ENCODE measurements at regions not wholly inside any gene's neighbourhood (a gene's known extent, or its start where the extent isn't known, plus 50 kb on each side); places are given as distances from the start of the nearest gene placed in this dataset.

DNA sequence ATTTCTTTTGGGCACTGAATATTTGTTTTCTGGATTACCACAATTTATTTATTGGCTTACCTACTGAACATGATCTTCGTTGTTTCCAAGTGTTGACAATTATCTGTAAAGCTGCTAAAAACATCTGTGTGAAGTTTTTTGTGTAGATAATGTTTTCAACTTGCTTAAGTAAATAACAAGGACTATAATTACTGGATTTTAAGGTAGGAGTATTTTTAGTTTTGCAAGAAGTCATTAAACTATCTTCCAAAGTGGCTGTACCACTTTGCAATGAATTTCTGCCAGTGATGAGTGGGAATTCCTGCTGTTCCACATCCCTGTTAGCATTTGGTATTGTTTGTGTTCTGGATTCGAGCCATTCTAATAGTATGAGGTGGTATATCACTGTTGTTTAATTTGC is 702.2 kb downstream of the MECOM start:
- TF ChIP-seq EZH2phosphoT487 (IDR thresholded peaks at IDR 0.05; ENCODE audit: low read length) (no peak), EZH2 (optimal IDR thresholded peaks at IDR 0.05; ENCODE audit: low read depth, low read length) (no peak)
- TF ChIP-seq, protein P1, sequence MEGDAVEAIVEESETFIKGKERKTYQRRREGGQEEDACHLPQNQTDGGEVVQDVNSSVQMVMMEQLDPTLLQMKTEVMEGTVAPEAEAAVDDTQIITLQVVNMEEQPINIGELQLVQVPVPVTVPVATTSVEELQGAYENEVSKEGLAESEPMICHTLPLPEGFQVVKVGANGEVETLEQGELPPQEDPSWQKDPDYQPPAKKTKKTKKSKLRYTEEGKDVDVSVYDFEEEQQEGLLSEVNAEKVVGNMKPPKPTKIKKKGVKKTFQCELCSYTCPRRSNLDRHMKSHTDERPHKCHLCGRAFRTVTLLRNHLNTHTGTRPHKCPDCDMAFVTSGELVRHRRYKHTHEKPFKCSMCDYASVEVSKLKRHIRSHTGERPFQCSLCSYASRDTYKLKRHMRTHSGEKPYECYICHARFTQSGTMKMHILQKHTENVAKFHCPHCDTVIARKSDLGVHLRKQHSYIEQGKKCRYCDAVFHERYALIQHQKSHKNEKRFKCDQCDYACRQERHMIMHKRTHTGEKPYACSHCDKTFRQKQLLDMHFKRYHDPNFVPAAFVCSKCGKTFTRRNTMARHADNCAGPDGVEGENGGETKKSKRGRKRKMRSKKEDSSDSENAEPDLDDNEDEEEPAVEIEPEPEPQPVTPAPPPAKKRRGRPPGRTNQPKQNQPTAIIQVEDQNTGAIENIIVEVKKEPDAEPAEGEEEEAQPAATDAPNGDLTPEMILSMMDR (IDR thresholded peaks at IDR 0.05; ENCODE audit: low read length) = no peak
- H3K27me3 ChIP-seq (replicated peaks; ENCODE audit: insufficient read depth, low read length) = no peaks in the 10 kb centered on the region
- no peak for DNase-seq
- H3K79me2 ChIP-seq (ENCODE audit: low read length) = no peaks in the 10 kb centered on the region
- H3K36me3 ChIP-seq (replicated peaks; ENCODE audit: insufficient read depth, low read length) = no peaks in the 10 kb centered on the region
- H3K4me3 ChIP-seq (ENCODE audit: low read length) = no peak overlapping the region
- no peak overlapping the region for H3K9ac ChIP-seq (ENCODE audit: low read length)
- H3F3A ChIP-seq (ENCODE audit: insufficient read depth, low read length) = no peaks in the 10 kb centered on the region
- no peak overlapping the region for H2AFZ ChIP-seq (ENCODE audit: low read length)
- no peaks in the 10 kb centered on the region for H4K20me1 ChIP-seq (ENCODE audit: insufficient read depth, low read length)
- H3K9me2 ChIP-seq (replicated peaks; ENCODE audit: insufficient read depth, low read length) = no peaks in the 10 kb centered on the region
- H3K9me3 ChIP-seq (replicated peaks; ENCODE audit: insufficient read depth, low read length) = no peaks in the 10 kb centered on the region
- no peak overlapping the region for H3K27ac ChIP-seq (ENCODE audit: low read length)
- H3K4me2 ChIP-seq (ENCODE audit: low read depth, low read length) = no peak overlapping the region
- no peaks in the 10 kb centered on the region for H3K4me1 ChIP-seq (ENCODE audit: low read length)

DNA sequence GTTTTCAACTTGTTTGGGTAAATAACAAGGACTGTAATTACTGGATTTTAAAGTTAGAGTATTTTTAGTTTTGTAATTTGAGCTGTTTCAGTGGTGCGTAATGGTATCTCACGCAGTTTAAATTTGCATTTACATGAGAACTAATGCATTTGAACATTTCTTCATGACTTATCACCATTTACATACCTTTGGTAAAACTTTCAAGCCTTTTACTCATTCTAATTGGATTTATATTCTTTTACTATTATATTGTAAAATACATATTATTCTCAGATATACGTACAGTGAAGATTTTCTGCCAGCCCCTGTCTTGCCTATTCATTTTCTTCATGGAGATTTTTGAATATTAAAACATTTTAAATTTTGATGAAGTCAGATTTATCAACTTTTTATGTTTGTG is 703.8 kb downstream of the MECOM start:
- Histone ChIP-seq H3K79me2 (ENCODE audit: low read length) (no peaks in the 10 kb centered on the region), H3K9me3 (replicated peaks; ENCODE audit: insufficient read depth, low read length) (no peaks in the 10 kb centered on the region), H3K4me2 (ENCODE audit: low read depth, low read length) (no peak overlapping the region), H2AFZ (ENCODE audit: low read length) (no peak overlapping the region), H3K27me3 (replicated peaks; ENCODE audit: insufficient read depth, low read length) (no peaks in the 10 kb centered on the region), H4K20me1 (ENCODE audit: insufficient read depth, low read length) (no peaks in the 10 kb centered on the region), H3K4me3 (ENCODE audit: low read length) (no peak overlapping the region), H3K27ac (ENCODE audit: low read length) (no peak overlapping the region), H3K36me3 (replicated peaks; ENCODE audit: insufficient read depth, low read length) (no peaks in the 10 kb centered on the region), H3F3A (ENCODE audit: insufficient read depth, low read length) (no peaks in the 10 kb centered on the region), H3K4me1 (ENCODE audit: low read length) (no peaks in the 10 kb centered on the region), H3K9me2 (replicated peaks; ENCODE audit: insufficient read depth, low read length) (no peaks in the 10 kb centered on the region), H3K9ac (ENCODE audit: low read length) (no peak overlapping the region)
- no peak for TF ChIP-seq EZH2 (optimal IDR thresholded peaks at IDR 0.05; ENCODE audit: low read depth, low read length)
- TF ChIP-seq EZH2phosphoT487 (IDR thresholded peaks at IDR 0.05; ENCODE audit: low read length) = no peak
- TF ChIP-seq, protein P1 (IDR thresholded peaks at IDR 0.05; ENCODE audit: low read length) = no peak
- DNase-seq = no peak

DNA sequence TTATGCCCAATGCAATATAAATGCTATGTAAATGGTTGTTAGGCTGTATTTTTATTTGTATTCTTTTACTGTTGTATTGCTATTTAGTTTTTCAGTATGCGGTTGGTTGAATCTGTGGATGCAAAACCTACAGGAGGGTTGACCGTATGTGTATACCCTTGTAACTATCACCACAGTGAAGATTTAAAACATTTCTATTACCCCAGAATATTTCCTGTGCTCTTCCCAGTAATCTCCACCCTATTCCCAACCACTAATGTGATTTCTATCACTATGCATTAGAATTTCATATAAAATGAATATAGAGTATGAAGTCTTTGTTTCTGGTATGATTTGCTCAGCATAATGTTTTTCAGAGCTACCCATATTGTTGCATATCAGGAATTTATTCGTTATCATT is 705.0 kb downstream of the MECOM start:
- Histone ChIP-seq H3K27me3 (replicated peaks; ENCODE audit: insufficient read depth, low read length) (no peaks in the 10 kb centered on the region), H3K4me3 (ENCODE audit: low read length) (no peak overlapping the region), H3K27ac (ENCODE audit: low read length) (no peak overlapping the region), H3K79me2 (ENCODE audit: low read length) (no peaks in the 10 kb centered on the region), H4K20me1 (ENCODE audit: insufficient read depth, low read length) (no peaks in the 10 kb centered on the region), H3K9ac (ENCODE audit: low read length) (no peak overlapping the region), H3K9me3 (replicated peaks; ENCODE audit: insufficient read depth, low read length) (no peaks in the 10 kb centered on the region), H3K4me2 (ENCODE audit: low read depth, low read length) (no peak overlapping the region), H2AFZ (ENCODE audit: low read length) (no peak overlapping the region), H3K36me3 (replicated peaks; ENCODE audit: insufficient read depth, low read length) (no peaks in the 10 kb centered on the region), H3K9me2 (replicated peaks; ENCODE audit: insufficient read depth, low read length) (no peaks in the 10 kb centered on the region), H3F3A (ENCODE audit: insufficient read depth, low read length) (no peaks in the 10 kb centered on the region), H3K4me1 (ENCODE audit: low read length) (no peaks in the 10 kb centered on the region)
- no peak for DNase-seq
- no peak for TF ChIP-seq EZH2 (optimal IDR thresholded peaks at IDR 0.05; ENCODE audit: low read depth, low read length)
- no peak for TF ChIP-seq EZH2phosphoT487 (IDR thresholded peaks at IDR 0.05; ENCODE audit: low read length)
- TF ChIP-seq, protein P1 (IDR thresholded peaks at IDR 0.05; ENCODE audit: low read length) = no peak

All from MM.1S (cell line).